Kidney (tissue), 13 donors: ENCODE measurements at regions not wholly inside any gene's neighbourhood (a gene's known extent, or its start where the extent isn't known, plus 50 kb on each side); places are given as distances from the start of the nearest gene placed in this dataset.

ENCODE experiments used
- DNase-seq, 5 donors: peaks; one replicate each; pipeline ENCODE4 v3.0.0-alpha.2; 2013 to 2020
- FAIRE-seq: peaks from 2 replicates; lab custom pipeline; 2012; peaks lifted over from hg19 to GRCh38; lab: Jason Lieb, UNC
- H3K27ac ChIP-seq, 2 donors: one replicate each; pipeline ENCODE4 v1.7.0; 2013; ENCODE audit warnings: low read depth in 2 of 2, low read length in 2 of 2, inconsistent platforms in 1 of 2
- H3K27me3 ChIP-seq: one replicate; pipeline ENCODE4 v1.7.1; 2013; ENCODE audit warnings: low read length, inconsistent platforms; ENCODE audit not compliant: control insufficient read depth, insufficient read depth
- H3K36me3 ChIP-seq, 3 donors: one replicate each; pipeline versions ENCODE4 v1.7.0 to v1.7.1; 2013; ENCODE audit warnings: low read length in 3 of 3, control low read depth in 1 of 3, inconsistent platforms in 1 of 3; ENCODE audit not compliant: insufficient read depth in 3 of 3, control insufficient read depth in 2 of 3
- H3K4me1 ChIP-seq, 3 donors: one replicate each; pipeline versions ENCODE4 v1.7.0 to v1.7.1; 2013; ENCODE audit warnings: low read length in 3 of 3, inconsistent platforms in 1 of 3, low read depth in 1 of 3; ENCODE audit not compliant: control insufficient read depth in 2 of 3, insufficient read depth in 2 of 3
- H3K4me3 ChIP-seq, 3 donors: one replicate each; pipeline versions ENCODE4 v1.7.0 to v1.8.1; 2013; ENCODE audit warnings: low read length in 3 of 3, control low read depth in 1 of 3, inconsistent platforms in 1 of 3
- H3K9ac ChIP-seq, 3 donors: one replicate each; pipeline versions ENCODE4 v1.7.0 to v1.7.1; 2013; ENCODE audit warnings: low read length in 3 of 3, control low read depth in 1 of 3, inconsistent platforms in 1 of 3
- H3K9me3 ChIP-seq, 3 donors: one replicate each; pipeline versions ENCODE4 v1.7.0 to v1.7.1; 2013; ENCODE audit warnings: low read length in 3 of 3, control low read depth in 1 of 3, inconsistent platforms in 1 of 3; ENCODE audit not compliant: control insufficient read depth in 2 of 3, insufficient read depth in 1 of 3
- CTCF ChIP-seq: IDR thresholded peaks from 3 replicates; pipeline ENCODE4 v1.5.1; 2012; ENCODE audit warnings: mild to moderate bottlenecking, moderate library complexity, borderline replicate concordance; ENCODE audit not compliant: insufficient read depth; ENCODE audit errors: extremely low read depth
- intact Hi-C: fragments of 100-400 bp; cut with DNase I; formaldehyde crosslinking; loops from one replicate; pipeline ENCODE4 v1.11.1; 2022
- donor health status: control.
- donor health status: control.
- donor health status: control.
- donor health status: control.
- donor health status: control.
- donor health status: DM: yes; HTN: yes; CAD: no.
- donor health status: Normal renal cell carcinoma (clear cell type).

DNA sequence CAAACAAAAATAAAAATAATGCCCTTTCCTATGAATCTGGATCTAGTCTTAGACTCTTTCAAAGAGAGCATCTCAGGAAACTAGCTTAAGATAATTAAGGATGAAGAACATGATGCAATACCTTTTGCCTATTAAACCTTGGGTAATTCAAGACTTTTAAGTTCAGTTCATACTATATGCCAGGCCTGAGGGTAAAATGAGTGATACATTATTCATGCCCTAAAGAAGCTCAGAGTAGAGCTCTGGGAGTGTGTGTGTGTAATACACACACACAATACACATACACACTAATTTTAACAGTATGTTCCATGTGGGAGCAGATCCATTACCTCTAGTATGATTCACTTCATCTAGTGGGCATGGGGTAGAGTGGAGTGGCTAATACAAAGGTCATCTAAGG, 651.4 kb upstream of the CHORDC1 start:
- no peaks in the 10 kb centered on the region for H3K4me1 ChIP-seq
- intact Hi-C loops = no loop called here
- H3K27me3 ChIP-seq = no peaks in the 10 kb centered on the region
- H3K9ac ChIP-seq = no peak overlapping the region
- FAIRE-seq = no peak
- TF ChIP-seq CTCF = no peak
- no peak for DNase-seq
- no peak overlapping the region for H3K27ac ChIP-seq
- H3K9me3 ChIP-seq = no peaks in the 10 kb centered on the region
- no peaks in the 10 kb centered on the region for H3K36me3 ChIP-seq
- H3K4me3 ChIP-seq = no peak overlapping the region

GRCh38 chr11:90867416-90867815, 644.6 kb upstream of the CHORDC1 start:
- H3K36me3 ChIP-seq = no peaks in the 10 kb centered on the region
- TF ChIP-seq CTCF = no peak
- H3K4me1 ChIP-seq = no peaks in the 10 kb centered on the region
- H3K27ac ChIP-seq = no peak overlapping the region
- H3K27me3 ChIP-seq = no peaks in the 10 kb centered on the region
- H3K4me3 ChIP-seq = no peak overlapping the region
- H3K9me3 ChIP-seq = no peaks in the 10 kb centered on the region
- intact Hi-C loops = no loop called here
- FAIRE-seq (no peak), DNase-seq (no peak)
- no peak overlapping the region for H3K9ac ChIP-seq

DNA sequence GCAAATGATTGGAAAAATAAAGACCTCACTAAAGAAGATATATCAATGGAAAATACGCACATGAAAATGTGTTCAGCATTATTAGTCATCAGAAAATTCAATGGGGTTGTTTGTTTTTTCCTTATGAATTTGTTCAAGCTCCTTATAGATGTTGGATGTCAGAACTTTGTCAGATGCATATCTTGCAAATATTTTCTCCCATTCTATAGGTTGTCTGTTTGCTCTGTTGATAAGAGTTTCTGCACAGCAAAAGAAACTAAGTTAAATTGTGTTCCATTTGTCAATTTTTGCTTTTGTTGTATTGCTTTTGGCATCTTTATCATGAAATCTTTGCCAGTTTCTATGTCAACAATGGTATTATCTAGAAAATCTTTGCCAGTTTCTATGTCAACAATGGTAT, 633.9 kb upstream of the CHORDC1 start:
- no peak overlapping the region for H3K4me3 ChIP-seq
- FAIRE-seq (no peak), DNase-seq (no peak)
- H3K27me3 ChIP-seq = no peaks in the 10 kb centered on the region
- no peaks in the 10 kb centered on the region for H3K4me1 ChIP-seq
- TF ChIP-seq CTCF = no peak
- no peak overlapping the region for H3K27ac ChIP-seq
- H3K36me3 ChIP-seq = no peaks in the 10 kb centered on the region
- no peaks in the 10 kb centered on the region for H3K9me3 ChIP-seq
- intact Hi-C loops = no loop called here
- no peak overlapping the region for H3K9ac ChIP-seq

- DNase-seq (no peak), FAIRE-seq (no peak)
- Histone ChIP-seq H3K36me3 (no peaks in the 10 kb centered on the region), H3K27ac (no peak overlapping the region), H3K9ac (no peak overlapping the region), H3K4me1 (no peaks in the 10 kb centered on the region), H3K9me3 (no peaks in the 10 kb centered on the region), H3K27me3 (no peaks in the 10 kb centered on the region), H3K4me3 (no peak overlapping the region)
- TF ChIP-seq CTCF = no peak
- intact Hi-C loops = no loop called here
These were observed 632.7 kb upstream of the CHORDC1 start for GRCh38 chr11:90855531-90855930.
